Activated CD4-positive, CD25-positive, alpha-beta regulatory T cell treated with anti-CD3 and anti-CD28 coated beads, Interleukin-2, amount 50 U/mL, for 24 hours (primary cell): ENCODE measurements at regions not wholly inside any gene's neighbourhood (a gene's known extent, or its start where the extent isn't known, plus 50 kb on each side); places are given as distances from the start of the nearest gene placed in this dataset.
"Not testable (repeated sequence)": the region's sequence is repeated elsewhere in the genome, so short reads cannot be mapped to it uniquely, and the experiment has no call there.

ENCODE experiments used
- ATAC-seq, 2 donors: fragments of 150-1000 bp; cut with Tn5 transposase; one replicate each; pipeline ENCODE4 v1.10.0; 2021; ENCODE audit warnings: mild to moderate bottlenecking in 1 of 2, moderate library complexity in 1 of 2

DNA sequence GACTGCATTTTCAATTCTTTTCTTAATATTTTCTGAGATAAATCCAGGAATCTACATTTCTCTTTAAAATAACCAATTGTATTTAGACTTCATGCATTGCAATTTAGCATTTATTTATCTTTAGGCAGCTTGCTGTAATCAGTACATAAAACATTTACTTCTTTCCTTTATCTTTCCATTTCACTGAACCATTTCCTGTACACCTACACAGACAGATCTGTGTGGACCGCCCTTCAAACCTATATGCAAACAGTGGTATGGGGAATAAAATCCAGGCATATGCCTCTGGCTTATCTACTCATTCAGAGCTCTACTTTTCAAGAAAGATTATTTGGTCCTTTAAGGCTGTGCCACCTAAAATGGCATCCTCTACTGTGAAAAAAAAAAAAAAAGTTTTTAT, 640.0 kb downstream of the MAT2B start:
- ATAC-seq, result no peak

DNA sequence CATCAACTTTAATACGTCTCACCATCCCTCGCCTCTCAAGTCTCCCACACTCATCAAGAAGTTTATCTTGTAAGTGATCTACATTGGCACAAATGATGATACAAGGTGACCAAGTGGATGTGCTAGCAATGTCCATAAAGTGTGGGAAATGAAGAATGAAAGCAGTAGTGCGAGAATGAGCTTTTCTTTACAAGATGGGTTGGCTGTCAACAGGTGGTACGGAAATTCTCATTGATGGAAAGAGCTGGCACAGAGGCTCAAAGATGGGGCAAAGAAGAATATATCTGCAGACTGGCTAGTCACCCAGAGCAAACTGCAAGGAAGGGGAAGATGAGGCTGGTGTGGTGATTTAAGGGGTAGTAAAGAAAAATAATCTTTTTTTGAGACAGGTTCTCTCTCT, 640.8 kb downstream of the MAT2B start:
- no peak for ATAC-seq

- ATAC-seq, result no peak
Measured at GRCh38 chr5:164148292-164148691, 642.9 kb downstream of the MAT2B start.

DNA sequence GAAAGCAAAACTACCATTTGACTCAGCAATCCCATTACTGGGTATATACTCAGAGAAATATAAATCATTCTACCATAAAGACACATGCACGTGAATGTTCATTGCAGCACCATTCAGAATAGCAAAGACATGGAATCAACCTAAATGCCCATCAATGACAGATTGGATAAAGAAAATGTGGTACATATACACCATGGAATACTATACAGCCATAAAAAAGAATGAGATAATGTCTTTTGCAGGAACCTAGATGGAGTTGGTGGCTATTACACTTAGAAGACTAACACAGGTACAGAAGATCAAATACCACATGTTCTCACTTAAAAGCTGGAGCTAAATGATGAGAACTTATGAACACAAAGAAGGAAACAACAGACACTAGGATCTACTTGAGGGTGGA, 647.1 kb downstream of the MAT2B start:
- not testable (repeated sequence) for ATAC-seq

- no peak for ATAC-seq
Measured at GRCh38 chr5:164153469-164154172, 648.2 kb downstream of the MAT2B start.

DNA sequence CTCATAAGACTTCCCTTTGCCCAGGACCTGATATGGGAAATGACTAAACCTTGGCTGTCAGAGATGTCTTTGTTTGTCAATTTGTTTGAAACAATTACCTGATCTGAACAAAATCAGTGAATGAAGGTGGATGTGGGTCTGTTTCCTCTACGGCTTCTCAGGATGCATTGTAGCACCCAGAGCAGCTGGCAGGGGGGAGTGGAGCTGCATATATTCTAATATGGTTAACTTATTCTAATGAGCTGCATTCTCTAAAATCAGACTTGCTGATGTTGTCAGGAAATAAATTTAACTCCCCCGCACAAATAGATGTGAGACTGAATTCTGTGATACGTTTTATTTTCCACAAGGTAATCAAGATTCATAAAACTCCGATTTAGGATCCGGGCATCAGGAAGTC, 665.4 kb downstream of the MAT2B start:
- no peak for ATAC-seq

- no peak for ATAC-seq
Measured at GRCh38 chr5:164175083-164175482, 669.7 kb downstream of the MAT2B start.

GRCh38 chr5:164179406-164179805, 674.0 kb downstream of the MAT2B start:
- no peak for ATAC-seq

DNA sequence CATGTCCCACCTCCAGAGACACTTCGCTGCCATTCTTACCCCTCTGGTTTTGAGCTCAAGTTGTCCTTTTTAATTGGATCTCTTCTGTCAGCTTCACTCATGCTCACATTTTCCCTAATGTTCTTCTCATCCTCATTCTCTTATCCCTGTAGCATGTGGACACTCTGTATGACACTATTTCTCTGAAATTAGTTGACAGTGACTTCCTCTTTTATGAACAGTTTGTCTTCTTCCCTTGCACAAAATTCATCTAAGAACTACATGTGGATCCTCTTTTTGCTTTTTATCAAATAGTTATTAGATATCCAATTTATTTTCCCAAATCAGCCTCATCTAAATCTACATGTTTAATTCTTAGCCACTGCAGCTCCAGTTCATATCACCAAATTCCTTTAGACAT, 676.2 kb downstream of the MAT2B start:
- no peak for ATAC-seq

- no peak for ATAC-seq
Measured at GRCh38 chr5:164184158-164184557, 678.7 kb downstream of the MAT2B start.

DNA sequence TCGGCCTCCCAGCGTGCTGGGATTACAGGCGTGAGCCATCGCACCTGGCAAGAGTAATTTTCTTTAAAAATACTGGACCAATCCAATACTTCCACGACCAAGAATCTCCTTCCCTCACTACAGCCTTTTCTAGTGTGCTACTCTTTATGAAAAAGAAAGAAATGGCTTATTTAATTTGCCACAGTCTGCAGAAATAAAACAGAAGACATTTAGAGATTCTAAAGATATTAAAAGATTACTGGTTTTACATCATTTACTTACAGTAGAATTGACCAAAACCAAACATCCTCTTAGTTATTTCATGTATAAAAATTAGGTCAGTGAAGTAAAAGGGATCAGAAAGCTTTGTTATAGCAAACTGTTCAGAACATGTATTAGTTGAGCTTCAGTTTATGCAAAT, 679.6 kb downstream of the MAT2B start:
- no peak for ATAC-seq

DNA sequence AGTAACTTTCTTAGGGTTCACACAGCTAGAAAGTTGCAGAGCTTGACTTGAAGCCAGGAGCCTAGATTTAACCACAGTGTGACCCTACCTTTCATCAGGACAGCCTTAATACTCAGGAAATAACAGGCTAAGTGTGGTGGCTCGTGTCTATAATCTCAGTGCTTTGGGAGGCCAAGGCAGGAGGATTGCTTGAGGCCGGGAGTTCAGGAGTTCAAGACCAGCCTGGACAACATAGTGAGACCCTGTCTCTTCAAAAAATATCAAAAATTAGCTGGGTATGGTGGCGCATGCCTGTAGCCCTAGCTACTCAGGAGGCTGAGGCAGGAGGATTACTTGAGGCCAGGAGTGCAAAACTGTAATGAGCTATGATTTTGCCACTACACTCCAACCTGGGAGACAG, 681.1 kb downstream of the MAT2B start:
- ATAC-seq, result no peak

DNA sequence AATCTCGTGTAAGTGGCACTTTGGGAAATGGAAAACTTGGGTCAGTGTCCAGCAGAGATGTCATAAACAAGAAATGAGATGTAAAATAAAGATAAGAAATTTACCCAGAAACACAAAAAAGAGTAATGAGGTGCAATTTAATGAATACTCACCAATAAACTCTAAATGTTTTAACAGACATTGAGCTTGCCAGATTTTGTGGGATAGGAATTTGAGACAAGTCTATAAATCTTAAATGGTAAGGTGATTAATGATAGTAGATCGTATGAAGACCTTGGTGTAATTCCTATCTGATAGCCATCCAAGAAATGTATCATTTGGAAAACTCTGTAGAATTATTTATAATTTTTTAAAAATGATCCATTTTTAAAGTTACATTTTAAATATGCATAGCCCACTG, 682.4 kb downstream of the MAT2B start:
- ATAC-seq, result no peak

DNA sequence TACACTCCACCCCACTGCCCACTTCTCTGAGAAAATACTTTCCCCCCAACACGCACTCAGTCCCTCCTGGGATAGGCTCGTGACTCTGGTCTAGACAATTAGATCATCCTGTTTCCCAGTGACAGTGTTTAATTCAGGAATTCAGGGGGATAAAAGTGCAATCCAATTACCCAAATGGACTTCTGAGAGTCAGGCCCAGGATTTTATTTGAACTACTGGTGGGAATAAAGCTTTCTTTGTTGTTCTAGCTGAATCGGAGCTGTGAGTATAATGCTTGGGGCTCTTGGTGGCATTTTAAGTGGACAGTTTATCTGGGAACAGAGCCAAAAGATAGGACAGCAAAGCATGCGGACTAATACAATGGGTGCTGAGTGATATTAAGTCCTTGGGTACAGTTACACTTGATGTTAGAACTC, 683.3 kb downstream of the MAT2B start:
- ATAC-seq, result no peak

DNA sequence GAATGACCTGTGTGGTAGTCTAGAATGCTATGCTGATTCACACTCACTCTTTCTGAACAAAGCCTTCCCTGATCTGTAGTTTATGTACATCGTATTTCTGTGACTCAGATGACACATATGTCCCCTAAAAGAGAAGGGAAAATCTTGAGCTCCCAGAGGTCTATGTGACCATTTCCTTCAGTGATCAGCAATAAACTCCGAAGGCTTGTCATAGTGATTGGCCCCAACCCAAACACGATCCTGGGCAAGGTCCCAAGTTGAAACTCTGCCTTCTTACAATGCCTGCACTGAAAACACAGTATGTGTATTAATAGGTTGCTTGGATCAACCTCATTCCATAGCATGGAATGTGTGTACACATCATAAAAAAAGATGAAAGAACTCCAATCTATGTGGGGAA, 685.8 kb downstream of the MAT2B start:
- ATAC-seq, result no peak

DNA sequence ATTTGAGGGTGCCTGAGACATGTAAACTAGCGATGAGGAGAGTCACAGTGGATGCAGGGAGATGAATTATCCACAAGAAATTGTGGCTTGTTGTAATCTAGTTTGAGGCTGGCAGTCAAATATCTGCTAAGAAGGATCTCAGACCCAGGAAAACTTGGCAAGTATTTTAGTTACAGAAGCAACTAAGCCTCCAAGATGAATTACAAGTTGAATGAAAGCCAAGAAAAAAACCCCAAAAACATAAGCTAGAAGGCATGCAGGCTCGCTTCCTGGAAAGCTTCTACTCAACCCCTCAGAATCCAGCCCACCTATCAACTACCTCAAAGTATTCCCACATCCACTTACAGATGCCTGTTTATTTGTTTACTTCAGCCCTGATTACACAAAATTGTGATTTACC, 696.9 kb downstream of the MAT2B start:
- no peak for ATAC-seq

DNA sequence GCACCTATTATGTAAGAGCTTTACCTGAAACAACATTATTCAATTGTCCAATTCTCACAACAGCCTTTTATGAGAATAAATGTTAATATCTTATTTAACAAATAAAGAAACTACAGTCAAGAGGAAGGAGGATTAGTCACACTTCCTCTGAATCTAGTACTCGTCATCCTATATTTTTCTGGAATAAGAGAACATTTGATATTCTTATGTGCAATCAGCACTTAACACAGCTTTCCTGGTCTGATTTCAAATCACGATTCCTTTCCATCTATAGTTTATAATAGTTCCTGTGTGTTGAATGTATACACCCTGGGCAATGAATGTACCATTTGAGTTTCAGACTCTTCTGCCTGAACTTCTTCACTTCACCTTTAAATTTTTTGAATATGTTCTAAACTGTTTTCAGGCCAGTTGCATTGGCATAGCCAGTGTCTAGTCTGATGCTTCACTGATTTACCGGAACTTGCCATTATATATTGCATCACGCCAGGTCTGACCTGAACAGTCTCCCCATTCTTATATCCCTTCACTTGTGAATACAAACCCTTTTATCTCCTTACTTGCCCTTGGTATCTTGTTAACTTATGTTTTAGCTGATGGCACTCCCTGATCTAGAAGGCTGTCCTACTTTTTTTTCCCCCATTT, 698.3 kb downstream of the MAT2B start:
- ATAC-seq, result no peak

DNA sequence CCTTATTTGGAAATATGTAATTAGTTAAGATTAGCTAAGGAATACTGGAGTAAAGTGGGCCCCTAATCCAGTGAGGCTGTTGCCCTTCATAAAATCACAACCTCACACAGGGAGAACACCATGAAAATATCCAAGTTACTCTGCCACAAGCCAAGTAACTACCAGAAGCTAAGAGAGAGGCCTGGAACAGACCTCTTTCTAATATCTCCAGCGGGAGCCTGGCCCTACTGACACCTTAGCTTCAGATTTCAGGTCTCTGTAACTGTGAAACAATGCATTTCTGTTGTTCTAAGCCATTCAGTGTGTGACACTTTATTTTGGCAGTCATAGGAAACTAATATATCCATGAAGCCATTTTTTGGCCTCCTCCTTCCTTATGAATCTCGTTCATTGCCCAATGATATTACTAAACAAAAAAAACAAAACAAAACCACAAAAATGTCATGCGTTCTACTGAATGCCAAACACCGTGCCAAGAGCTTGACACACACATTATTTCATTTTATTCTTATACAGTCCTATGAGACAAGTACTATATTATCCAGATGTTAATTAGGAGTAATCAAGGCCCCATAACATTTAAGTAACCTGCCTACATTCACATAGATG, 699.0 kb downstream of the MAT2B start:
- ATAC-seq, result no peak

- ATAC-seq, result no peak
Measured at GRCh38 chr5:164206196-164206595, 700.8 kb downstream of the MAT2B start.

GRCh38 chr5:164207646-164208045, 702.2 kb downstream of the MAT2B start:
- ATAC-seq, result no peak

DNA sequence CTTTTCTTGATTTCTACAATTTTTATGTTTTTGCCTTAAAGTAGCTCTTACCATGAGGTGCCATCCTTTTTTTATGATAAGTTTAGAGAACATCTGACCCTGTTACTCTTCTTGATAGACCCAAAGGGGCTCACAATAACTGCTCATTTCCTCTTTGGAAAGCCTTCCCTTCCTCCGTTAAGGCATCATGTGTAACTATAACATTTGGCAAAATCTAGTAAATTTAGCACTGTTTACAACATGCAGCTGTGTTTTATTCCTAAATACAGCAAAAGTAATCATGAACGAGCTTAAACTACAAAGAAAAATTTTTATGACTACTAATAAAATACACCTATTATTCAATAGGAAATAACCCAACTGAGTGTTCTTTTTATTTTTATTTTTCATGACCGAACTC, 705.1 kb downstream of the MAT2B start:
- ATAC-seq, result no peak

- ATAC-seq, result no peak
Measured at GRCh38 chr5:164214698-164215097, 709.3 kb downstream of the MAT2B start.

DNA sequence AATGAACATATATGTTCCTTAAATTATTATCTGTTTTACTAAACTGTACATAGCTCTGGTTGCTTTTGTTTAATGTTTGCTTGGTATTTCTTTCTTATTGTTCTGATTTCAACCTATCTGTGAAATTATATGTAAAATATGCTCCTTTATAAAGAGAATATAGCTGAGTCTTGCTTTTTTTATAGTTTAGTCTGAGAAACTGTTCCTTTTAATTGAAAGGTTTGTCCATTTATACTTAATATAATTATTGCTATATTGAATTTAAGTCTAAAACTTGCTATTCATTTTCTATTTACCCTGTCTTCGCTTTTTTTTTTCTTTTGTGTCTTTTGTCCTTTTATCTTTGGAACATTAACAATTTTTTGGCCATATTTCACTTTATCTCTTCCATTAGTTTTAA, 712.0 kb downstream of the MAT2B start:
- ATAC-seq, result no peak

DNA sequence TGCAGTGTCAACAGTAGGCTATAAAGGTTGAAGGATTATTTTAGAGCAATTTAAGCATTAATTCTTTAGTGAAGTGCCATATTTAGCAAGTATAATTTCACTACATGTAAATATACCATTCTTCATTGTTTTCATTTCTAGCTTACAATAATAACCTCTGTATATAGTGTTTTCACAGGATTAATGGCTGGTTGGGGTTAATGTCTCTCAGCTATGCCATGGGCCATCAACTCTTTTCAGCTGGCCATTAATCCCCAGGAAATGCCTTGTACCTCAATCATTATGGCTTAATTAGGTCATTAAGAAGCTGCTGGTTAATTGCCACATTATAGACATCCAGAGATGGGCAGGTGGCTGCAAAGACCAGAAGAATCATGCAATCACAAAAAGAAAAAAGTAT, 715.1 kb downstream of the MAT2B start:
- ATAC-seq, result no peak
